ENCODE measurements at regions not wholly inside any gene's neighbourhood (a gene's known extent, or its start where the extent isn't known, plus 50 kb on each side); places are given as distances from the start of the nearest gene placed in this dataset.
"Not testable (repeated sequence)": the region's sequence is repeated elsewhere in the genome, so short reads cannot be mapped to it uniquely, and the experiment has no call there.

- FAIRE-seq = no peak
Observed at GRCh38 chr5:128813317-128814070, 151.8 kb upstream of the SLC27A6 start.

- no peak for FAIRE-seq
Observed at GRCh38 chr5:128815201-128815600, 150.1 kb upstream of the SLC27A6 start.

- FAIRE-seq = no peak
Observed at GRCh38 chr5:128825826-128826225, 139.5 kb upstream of the SLC27A6 start.

GRCh38 chr5:128826275-128826674, 139.0 kb upstream of the SLC27A6 start:
- FAIRE-seq = no peak

GRCh38 chr5:128836571-128836970, 128.7 kb upstream of the SLC27A6 start:
- no peak for FAIRE-seq

GRCh38 chr5:128838623-128839022, 126.7 kb upstream of the SLC27A6 start:
- no peak for FAIRE-seq

- no peak for FAIRE-seq
Observed at GRCh38 chr5:128842241-128842640, 123.0 kb upstream of the SLC27A6 start.

- peak; percentile 66 for FAIRE-seq
Observed at GRCh38 chr5:128844354-128844923, 120.8 kb upstream of the SLC27A6 start.

GRCh38 chr5:128850049-128850448, 115.2 kb upstream of the SLC27A6 start:
- no peak for FAIRE-seq

- FAIRE-seq = no peak
Observed at GRCh38 chr5:128854931-128855330, 110.4 kb upstream of the SLC27A6 start.

GRCh38 chr5:128857076-128857677, 108.1 kb upstream of the SLC27A6 start:
- no peak for FAIRE-seq

GRCh38 chr5:128858995-128859394, 106.3 kb upstream of the SLC27A6 start:
- FAIRE-seq = no peak

GRCh38 chr5:128861155-128861554, 104.1 kb upstream of the SLC27A6 start:
- not testable (repeated sequence) for FAIRE-seq

GRCh38 chr5:128869970-128870369, 95.3 kb upstream of the SLC27A6 start:
- no peak for FAIRE-seq

- FAIRE-seq = no peak
Observed at GRCh38 chr5:128870373-128870772, 94.9 kb upstream of the SLC27A6 start.

- FAIRE-seq = no peak
Observed at GRCh38 chr5:128870923-128871322, 94.4 kb upstream of the SLC27A6 start.

- FAIRE-seq = no peak
Observed at GRCh38 chr5:128876569-128877382, 88.5 kb upstream of the SLC27A6 start.

- FAIRE-seq = no peak
Observed at GRCh38 chr5:128877476-128877875, 87.8 kb upstream of the SLC27A6 start.

- no peak for FAIRE-seq
Observed at GRCh38 chr5:128881502-128882018, 83.7 kb upstream of the SLC27A6 start.

- no peak for FAIRE-seq
Observed at GRCh38 chr5:128885649-128886255, 79.5 kb upstream of the SLC27A6 start.

GRCh38 chr5:128895122-128895521, 70.2 kb upstream of the SLC27A6 start:
- no peak for FAIRE-seq

GRCh38 chr5:128896675-128897074, 68.6 kb upstream of the SLC27A6 start:
- no peak for FAIRE-seq

GRCh38 chr5:128903550-128903949, 61.7 kb upstream of the SLC27A6 start:
- no peak for FAIRE-seq
